ENCODE measurements at regions not wholly inside any gene's neighbourhood (a gene's known extent, or its start where the extent isn't known, plus 50 kb on each side); places are given as distances from the start of the nearest gene placed in this dataset.

- no peak for DNase-seq (ENCODE audit: low read depth in 3 of 3)
Observed at GRCh38 chr10:121070275-121071070, 219.3 kb downstream of the WDR11 start.

GRCh38 chr10:121071901-121072300 is 220.7 kb downstream of the WDR11 start:
- DNase-seq (ENCODE audit: low read depth in 3 of 3): no peak

GRCh38 chr10:121073728-121074127 is 222.6 kb downstream of the WDR11 start:
- DNase-seq (ENCODE audit: low read depth in 3 of 3): no peak

- no peak for DNase-seq (ENCODE audit: low read depth in 3 of 3)
Observed at GRCh38 chr10:121076776-121077715, 225.9 kb downstream of the WDR11 start.

GRCh38 chr10:121078036-121078435 is 226.9 kb downstream of the WDR11 start:
- no peak for DNase-seq (ENCODE audit: low read depth in 3 of 3)

- DNase-seq (ENCODE audit: low read depth in 3 of 3): no peak
Observed at GRCh38 chr10:121078672-121079102, 227.5 kb downstream of the WDR11 start.

- DNase-seq (ENCODE audit: low read depth in 3 of 3): no peak
Observed at GRCh38 chr10:121079226-121079625, 228.1 kb downstream of the WDR11 start.

- no peak for DNase-seq (ENCODE audit: low read depth in 3 of 3)
Observed at GRCh38 chr10:121080281-121080891, 229.2 kb downstream of the WDR11 start.

- DNase-seq (ENCODE audit: low read depth in 3 of 3): no peak
Observed at GRCh38 chr10:121081306-121081705, 230.1 kb downstream of the WDR11 start.

GRCh38 chr10:121082984-121083383 is 231.8 kb downstream of the WDR11 start:
- DNase-seq (ENCODE audit: low read depth in 3 of 3): no peak

GRCh38 chr10:121084016-121084674 is 233.0 kb downstream of the WDR11 start:
- no peak for DNase-seq (ENCODE audit: low read depth in 3 of 3)

- DNase-seq (ENCODE audit: low read depth in 3 of 3): no peak
Observed at GRCh38 chr10:121084675-121085070, 233.5 kb downstream of the WDR11 start.

GRCh38 chr10:121085367-121085766 is 234.2 kb downstream of the WDR11 start:
- DNase-seq (ENCODE audit: low read depth in 3 of 3): no peak

- no peak for DNase-seq (ENCODE audit: low read depth in 3 of 3)
Observed at GRCh38 chr10:121087129-121087528, 236.0 kb downstream of the WDR11 start.

- DNase-seq (ENCODE audit: low read depth in 3 of 3): no peak
Observed at GRCh38 chr10:121087688-121088087, 236.5 kb downstream of the WDR11 start.

GRCh38 chr10:121088524-121088923 is 237.4 kb downstream of the WDR11 start:
- no peak for DNase-seq (ENCODE audit: low read depth in 3 of 3)

GRCh38 chr10:121089434-121089833 is 238.3 kb downstream of the WDR11 start:
- DNase-seq (ENCODE audit: low read depth in 3 of 3): no peak

GRCh38 chr10:121091961-121092719 is 241.0 kb downstream of the WDR11 start:
- no peak for DNase-seq (ENCODE audit: low read depth in 3 of 3)

GRCh38 chr10:121092720-121093095 is 241.5 kb downstream of the WDR11 start:
- DNase-seq (ENCODE audit: low read depth in 3 of 3): no peak

- DNase-seq (ENCODE audit: low read depth in 3 of 3): no peak
Observed at GRCh38 chr10:121096617-121097431, 245.7 kb downstream of the WDR11 start.

Data from stimulated activated CD4-positive, alpha-beta T cell treated with anti-CD3 and anti-CD28 coated beads, TNF-alpha, amount 100 ng/mL, for 4 hours (primary cell).